Epithelial cell of esophagus (primary cell): ENCODE measurements at regions not wholly inside any gene's neighbourhood (a gene's known extent, or its start where the extent isn't known, plus 50 kb on each side); places are given as distances from the start of the nearest gene placed in this dataset.

Source experiments
- DNase-seq: peaks from one replicate; pipeline ENCODE4 v3.0.0; 2010; ENCODE audit warnings: low read depth
- H3K4me3 ChIP-seq: 2 replicates; pipeline ENCODE4 v1.5.1; 2011; ENCODE audit warnings: mild to moderate bottlenecking, low read length, control low read depth
- CTCF ChIP-seq: IDR thresholded peaks from 2 replicates; pipeline ENCODE4 v1.5.1; 2011; ENCODE audit warnings: low read depth, mild to moderate bottlenecking, low read length, control low read depth, inconsistent platforms; ENCODE audit not compliant: insufficient read depth; ENCODE audit errors: missing control alignments

- no peak overlapping the region for H3K4me3 ChIP-seq
- no peak for TF ChIP-seq CTCF
- no peak for DNase-seq
These were observed 450.2 kb upstream of the ZNF608 start for GRCh38 chr5:125196481-125197111.

- DNase-seq: no peak
- TF ChIP-seq CTCF: no peak
- no peak overlapping the region for H3K4me3 ChIP-seq
These were observed 450.9 kb upstream of the ZNF608 start for GRCh38 chr5:125197321-125197720.

- no peak overlapping the region for H3K4me3 ChIP-seq
- no peak for TF ChIP-seq CTCF
- peak; percentile 43 for DNase-seq
These were observed 452.0 kb upstream of the ZNF608 start for GRCh38 chr5:125198270-125198974.

GRCh38 chr5:125199373-125199772 is 452.9 kb upstream of the ZNF608 start:
- H3K4me3 ChIP-seq: no peak overlapping the region
- TF ChIP-seq CTCF: no peak
- no peak for DNase-seq

- DNase-seq: no peak
- H3K4me3 ChIP-seq: no peak overlapping the region
These were observed 453.8 kb upstream of the ZNF608 start for GRCh38 chr5:125199968-125200865.

GRCh38 chr5:125200866-125201373 is 454.5 kb upstream of the ZNF608 start:
- no peak for DNase-seq
- H3K4me3 ChIP-seq: no peak overlapping the region
- no peak for TF ChIP-seq CTCF

More at GRCh38 chr5:125199968-125200865, 453.8 kb upstream of the ZNF608 start:
- TF ChIP-seq CTCF: no peak
